Limb (tissue), 2 donors: ENCODE measurements at regions not wholly inside any gene's neighbourhood (a gene's known extent, or its start where the extent isn't known, plus 50 kb on each side); places are given as distances from the start of the nearest gene placed in this dataset.
"Not testable (repeated sequence)": the region's sequence is repeated elsewhere in the genome, so short reads cannot be mapped to it uniquely, and the experiment has no call there.

Source experiments
- DNase-seq, 2 donors: peaks; one replicate each; pipeline ENCODE4 v3.0.0-alpha.2; 2016; ENCODE audit errors: extremely low spot score in 2 of 2

DNA sequence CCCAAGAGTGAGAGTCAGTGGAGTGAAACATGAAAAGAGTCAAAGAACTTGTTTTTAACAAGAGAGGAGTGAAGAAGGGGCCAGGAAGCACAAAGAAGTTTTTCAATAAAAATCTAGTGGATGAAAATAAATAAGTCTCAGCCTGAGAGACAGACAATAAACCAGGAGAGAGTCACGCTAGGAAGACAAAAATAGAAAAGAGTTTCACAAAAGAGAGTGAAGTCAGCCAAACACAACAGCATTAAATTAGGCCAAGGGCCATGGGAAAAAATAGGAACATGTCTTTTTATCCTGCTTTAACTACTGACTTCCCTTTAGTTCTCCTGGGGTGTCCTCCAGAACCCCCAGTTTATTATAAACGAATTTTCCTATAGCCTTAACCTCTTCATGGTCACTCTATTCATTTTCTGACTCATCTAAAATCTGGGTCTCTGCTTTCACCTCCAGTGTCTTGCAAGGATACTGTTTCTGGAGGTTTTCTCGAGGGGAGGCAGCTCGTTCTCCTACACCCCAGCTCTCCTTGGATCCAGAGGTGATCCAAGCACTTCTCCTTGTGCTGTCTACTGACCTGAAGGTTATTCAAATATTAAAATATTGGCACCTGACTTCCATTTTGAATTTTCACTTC lies 571.5 kb upstream of the PPP2R3A start:
- no peak for DNase-seq

DNA sequence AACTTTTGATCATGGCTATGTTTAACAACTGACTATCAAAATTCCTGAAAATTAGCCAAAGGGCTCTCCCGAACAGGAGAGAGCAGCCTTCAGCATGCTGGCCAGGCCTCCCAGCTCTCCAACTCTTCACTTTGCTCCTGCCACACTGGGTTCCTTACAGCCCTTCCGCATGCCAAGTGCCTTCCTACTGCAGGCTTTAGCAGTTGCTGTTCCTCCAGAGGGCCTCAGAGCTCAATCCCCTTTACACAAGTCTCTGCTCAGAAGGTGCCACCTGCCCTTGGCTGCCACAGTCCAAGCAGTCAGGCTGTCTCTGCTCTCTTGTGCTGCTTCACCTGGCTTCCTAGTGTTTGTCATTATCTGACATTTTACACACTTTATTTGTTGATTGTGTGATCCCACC lies 553.1 kb upstream of the PPP2R3A start:
- DNase-seq, result no peak

DNA sequence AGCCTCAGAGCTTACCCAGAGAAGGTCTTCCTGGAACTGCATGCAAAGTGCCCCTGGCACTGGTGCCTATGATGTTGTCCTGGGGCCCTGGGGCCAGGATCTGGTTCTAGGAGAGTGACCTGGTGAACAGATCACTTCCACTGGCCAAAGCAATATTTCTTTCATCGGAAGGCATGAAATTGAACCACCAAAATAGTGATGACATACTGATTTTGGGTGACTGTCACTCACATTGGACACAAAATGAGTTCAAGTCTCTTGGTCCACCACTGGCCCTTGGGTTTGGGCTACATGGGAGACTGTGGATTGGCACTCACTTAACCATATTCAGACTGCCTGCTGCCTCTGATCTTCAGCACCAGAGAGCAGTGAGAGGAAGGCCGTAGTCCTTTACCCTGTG lies 549.3 kb upstream of the PPP2R3A start:
- DNase-seq, result no peak

DNA sequence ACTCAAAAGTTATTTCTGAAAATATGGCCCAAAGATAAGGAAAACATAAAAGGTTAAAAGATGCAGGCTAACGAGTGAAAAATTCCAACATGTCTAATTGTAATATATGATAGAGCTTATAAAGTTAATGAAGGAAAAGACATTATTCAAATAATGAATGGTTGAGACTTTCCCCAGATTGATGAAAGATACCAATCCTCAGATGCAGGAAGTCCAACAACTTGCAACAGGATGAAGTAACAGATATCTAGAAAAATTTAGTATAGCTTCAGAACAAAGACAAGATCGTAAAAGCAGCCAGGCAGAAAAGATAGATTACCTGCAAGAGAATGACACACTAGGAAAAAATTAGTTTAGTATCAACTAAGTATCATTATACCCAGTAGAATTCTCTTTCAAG lies 546.4 kb upstream of the PPP2R3A start:
- no peak for DNase-seq

DNA sequence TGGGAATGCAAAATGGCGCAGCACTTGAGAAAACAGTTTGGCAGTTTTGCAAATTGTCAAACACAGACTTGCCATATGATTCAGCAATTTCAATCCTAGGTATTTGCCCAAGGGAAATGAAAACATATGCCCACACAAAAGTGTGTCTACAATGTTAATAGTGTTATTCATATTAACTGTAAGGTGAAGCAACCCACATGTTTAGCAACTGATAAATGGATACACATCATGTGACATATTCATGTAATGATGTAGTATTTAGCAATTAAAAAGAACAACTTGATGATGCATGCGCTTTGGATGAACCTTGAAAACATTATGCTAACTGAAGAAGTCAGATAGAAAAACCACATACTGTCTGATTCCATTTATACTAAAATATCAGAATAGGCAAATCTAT lies 539.0 kb upstream of the PPP2R3A start:
- no peak for DNase-seq

DNA sequence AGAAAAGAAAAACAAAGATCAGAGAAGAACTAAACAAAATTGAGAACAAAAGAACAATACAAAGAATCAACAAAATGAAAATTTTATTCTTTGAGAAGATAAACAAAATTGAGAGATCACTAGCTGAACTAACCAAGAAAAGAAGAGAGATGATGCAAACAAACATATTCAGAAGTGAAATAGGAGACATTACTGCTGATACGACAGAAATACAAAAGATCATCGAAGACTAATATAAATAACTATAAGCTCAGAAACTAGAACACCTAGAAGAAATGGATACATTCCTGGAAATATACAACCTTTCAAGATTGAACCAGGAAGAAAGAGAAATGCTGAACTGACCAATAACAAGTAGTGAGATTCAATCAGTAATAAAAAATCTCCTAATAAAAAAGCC lies 533.1 kb upstream of the PPP2R3A start:
- no peak for DNase-seq

DNA sequence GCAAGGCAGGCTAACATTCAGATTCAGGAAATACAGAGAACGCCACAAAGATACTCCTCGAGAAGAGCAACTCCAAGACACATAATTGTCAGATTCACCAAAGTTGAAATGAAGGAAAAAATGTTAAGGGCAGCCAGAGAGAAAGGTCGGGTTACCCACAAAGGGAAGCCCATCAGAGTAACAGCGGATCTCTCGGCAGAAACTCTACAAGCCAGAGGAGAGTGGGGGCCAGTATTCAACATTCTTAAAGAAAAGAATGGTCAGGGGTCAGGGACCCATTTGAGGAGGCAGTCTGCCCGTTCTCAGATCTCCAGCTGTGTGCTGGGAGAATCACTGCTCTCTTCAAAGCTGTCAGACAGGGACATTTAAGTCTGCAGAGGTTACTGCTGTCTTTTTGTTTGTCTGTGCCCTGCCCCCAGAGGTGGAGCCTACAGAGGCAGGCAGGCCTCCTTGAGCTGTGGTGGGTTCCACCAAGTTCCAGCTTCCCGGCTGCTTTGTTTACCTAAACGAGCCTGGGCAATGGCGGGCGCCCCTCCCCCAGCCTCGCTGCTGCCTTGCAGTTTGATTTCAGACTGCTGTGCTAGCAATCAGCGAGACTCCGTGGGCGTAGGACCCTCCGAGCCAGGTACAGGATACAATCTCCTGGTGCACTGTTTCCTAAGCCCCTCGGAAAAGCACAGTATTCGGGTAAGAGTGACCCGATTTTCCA lies 526.5 kb upstream of the PPP2R3A start:
- DNase-seq, result not testable (repeated sequence)

DNA sequence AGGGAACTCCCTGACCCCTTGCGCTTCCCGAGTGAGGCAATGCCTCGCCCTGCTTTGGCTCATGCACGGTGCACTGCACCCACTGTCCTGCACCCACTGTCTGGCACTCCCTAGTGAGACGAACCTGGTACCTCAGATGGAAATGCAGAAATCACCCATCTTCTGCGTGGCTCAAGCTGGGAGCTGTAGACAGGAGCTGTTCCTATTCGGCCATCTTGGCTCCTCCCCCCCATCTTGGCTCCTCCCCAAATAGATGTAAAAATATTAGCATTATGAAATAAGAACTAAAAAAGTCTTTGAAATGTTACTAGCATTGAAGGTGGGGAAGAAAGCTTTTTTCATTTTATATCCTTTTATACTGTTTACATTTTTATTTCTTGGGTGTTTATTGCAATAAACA lies 525.9 kb upstream of the PPP2R3A start:
- DNase-seq, result not testable (repeated sequence)

DNA sequence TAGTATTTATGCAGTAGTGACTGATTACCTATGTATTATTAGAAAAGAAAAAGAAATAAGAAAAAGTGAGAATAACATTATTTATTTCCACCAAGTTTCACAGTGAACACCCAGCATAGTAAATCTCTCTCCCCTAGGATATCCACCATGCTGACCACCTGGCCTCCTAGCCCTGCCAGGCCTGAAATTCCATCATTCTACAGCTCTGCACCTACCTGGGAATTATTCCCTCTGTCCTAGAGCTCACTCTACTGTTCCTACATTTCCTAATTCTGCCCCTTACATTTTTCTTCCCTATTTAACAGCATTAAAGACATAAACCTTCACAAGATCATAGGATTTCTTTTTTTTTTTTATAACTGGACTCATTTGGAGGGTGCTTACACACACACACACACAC lies 525.3 kb upstream of the PPP2R3A start:
- DNase-seq, result no peak

DNA sequence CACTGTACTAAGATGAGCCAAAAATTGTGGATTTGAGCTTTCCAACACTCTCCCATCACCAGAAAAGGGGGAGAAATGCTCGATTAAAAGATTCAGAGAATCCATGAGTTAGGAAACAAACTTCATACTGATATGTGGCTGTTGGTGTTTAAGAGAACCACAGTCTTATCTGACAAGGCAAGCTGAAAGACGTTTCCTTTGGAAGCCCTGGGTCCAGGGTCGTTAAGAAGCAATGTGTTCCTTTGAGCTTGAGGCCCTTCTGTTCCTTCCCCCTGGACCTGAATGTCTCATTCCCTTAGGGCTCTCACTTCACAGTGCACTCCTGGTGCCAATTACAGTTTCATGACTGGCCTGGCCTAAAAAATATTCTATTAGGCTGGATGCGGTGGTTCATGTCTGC lies 524.8 kb upstream of the PPP2R3A start:
- DNase-seq, result no peak

DNA sequence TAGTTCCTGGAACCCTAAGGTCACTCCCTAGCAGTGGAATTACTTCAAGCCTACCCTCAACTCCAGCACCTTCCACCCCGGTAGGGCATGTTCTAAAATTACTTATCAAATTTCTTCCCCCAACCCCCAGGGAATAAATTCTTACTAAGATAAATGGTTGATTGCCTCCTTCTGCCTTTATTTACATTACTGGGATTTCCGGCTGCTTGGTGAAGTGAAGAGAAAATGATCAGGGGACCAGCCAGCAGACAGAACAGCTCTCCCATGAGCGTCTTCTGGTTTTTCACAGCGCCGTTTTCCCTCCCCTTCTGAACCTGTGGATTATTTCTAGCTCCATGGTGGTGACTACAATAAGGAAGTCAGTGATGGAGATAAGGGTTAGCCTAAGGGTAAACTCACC lies 521.5 kb upstream of the PPP2R3A start:
- no peak for DNase-seq

DNA sequence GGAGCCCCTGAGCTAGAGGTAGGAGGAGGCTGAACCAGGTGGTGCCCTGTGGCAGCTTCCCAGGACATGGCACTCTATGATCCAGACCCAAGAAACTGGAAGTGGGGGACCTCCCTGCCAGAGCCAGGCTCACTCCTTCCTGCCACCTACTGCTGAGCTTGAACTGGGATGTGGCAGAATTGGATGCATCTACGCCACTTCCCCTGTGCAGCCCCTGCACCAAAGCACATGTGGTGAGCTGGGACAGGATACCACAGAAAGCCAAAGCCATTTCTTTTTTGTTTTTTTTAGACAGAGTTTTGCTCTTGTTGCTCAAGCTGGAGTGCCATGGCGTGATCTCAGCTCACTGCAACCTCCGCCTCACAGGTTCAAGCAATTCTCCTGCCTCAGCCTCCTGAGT lies 518.0 kb upstream of the PPP2R3A start:
- no peak for DNase-seq

DNA sequence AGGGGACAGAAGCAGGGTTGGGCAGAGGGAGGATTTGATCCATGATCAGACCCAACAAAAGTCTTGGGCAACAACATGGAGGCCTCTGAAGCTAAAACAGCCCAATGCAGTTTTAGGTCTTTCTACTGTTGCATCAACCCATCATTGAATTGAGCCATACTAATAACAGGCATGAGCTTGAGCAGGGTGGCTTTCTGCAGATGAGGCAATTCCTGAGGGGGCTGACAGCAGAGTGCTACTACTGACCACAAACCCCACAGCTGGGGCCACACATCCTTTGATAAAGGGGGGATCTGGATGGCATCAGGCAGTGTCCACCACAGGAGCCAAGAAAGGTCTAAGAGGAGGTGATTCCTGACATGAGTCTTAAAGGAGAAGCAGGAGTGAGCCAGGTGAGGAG lies 517.0 kb upstream of the PPP2R3A start:
- DNase-seq, result no peak

DNA sequence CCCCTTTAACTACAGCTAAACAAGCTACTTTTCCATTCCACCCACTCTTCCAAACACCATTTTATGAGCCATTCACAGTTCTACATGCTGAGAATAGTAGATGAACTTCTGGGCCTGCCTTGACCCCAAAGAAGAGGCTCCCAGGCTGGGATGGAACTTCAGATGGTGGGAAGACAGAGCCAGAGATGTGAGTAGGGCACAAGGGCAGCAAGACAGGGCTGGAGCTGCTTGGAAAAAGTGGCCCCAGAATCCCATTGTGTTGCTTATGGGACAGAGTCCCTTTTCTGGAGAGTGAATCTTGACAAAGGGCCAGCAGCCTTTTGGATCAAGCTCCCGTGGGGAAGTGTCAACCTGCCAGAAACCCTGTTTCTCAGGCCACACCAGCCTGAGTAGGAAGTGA lies 516.5 kb upstream of the PPP2R3A start:
- no peak for DNase-seq

DNA sequence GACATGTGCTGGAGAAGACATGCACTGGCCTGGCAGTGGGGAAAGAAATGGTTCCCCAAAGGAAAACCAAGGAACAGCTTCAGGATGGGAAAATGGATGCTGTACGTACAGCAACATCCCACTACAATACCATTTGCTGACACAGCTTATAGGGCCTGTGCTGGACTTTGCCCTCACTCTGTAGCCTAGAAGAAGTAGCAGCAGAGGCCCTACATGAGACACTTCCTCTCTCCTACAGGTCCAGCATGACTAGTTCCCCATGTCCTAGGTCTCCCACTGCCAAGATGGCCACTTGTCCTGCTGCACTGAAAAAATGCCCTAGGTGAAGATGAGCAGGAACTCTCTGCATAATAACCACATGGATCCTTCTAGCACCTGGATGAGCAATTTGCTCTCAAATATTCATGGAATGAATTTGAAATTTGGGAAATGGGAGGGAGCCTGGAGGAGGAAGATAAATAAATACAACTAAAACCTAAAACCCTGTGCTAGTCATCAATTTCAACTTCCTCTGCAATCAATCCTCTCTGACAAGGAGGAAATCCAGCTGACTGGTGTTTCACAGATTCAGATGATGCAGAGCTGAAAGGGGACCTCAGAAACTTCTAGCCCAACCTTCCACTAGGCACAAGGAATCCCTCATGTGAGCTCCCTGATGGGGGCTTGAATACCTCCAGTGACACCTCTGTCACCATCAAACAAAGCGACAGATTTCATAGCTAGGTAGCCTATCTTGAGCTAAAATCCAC lies 514.3 kb upstream of the PPP2R3A start:
- DNase-seq, result no peak

DNA sequence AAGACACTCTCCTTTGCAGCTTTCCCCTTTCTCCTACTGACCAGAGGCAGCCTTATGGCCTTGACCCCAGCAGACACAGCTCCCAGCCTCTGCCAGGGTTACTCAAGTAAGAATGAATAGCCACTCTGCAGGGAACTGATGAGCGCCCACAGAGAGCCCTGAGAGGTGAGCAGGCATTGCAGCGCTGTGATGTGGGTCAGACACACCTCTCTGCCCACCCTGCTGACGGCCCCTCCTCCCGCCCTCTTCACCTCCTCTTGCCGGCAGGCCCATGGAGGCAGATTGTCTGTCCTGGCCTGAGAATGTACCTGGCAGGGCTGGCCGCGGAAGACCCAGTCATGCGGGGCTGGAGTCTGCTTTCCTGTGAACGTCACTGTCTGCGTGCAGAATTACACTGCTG lies 512.6 kb upstream of the PPP2R3A start:
- DNase-seq, result no peak

DNA sequence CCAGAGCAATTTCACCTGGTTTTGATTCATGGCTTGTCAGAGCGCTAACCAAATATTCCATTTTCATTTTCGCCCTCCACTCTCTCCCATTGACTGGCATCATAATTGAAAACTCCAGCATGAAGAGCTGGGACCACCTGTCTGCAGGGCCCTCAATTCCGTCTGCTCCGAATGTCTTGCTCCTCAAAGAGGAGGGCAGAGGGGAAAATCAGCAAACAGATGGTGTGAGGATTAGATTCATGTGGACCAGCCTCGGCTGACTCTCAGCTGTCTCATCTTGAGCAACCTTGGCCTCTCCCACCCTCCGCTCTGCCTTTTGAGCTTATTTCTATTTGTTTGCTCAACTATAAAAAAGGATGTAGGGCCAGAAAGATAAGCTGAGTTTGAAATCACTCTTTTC lies 512.2 kb upstream of the PPP2R3A start:
- no peak for DNase-seq

DNA sequence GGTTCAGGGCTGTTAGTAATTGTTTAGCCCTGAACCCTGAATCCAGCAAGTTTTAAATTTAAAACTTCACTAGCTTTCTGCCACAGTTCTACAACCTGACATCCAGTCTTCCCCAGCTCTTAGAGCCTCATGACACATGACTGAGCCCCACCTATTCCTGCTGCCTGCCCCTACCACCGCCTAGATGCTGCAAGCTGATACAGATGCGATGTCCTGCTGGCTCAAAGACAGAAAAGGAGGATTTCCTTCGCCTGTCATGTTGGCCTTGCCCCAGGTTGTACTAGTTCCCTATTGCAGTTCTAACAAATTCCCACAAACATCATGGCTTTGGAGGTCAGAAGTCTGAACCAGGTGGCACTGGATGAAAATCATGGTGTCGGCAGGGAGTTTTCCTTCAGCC lies 510.6 kb upstream of the PPP2R3A start:
- DNase-seq, result no peak

DNA sequence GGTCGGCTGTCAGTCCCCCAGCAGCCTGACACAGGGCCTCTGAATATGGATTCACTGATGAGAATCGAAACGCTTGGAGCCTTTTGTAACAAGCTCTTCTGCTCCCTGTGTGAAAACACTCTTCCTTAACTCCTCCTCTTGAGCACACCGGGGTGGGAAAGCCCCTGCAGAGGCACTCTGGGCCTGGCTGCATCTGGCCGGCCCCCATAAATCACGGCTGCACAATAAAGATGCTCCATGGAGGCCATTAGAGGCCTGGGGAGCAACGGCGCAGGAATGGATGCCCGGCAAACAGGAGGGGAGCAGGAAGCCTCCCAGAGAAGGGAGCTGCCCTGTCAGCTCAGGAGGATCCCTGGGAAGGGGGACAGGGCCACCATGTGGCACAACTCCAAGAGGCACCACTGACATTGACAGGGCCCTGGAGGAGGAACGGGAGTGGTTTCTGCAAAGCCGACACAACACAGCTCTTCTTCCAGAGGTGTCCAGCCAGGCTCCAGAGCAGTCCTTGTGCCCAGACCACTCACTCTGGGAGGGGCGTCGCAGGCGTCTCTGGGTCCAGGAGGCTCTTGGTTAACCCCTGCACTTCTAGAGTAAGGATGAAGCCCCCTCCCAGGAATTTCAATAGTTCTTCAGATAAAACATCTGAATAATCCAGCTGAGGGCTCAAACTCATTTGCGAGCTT lies 509.3 kb upstream of the PPP2R3A start:
- DNase-seq, result peak in 1 of 2 donors; percentile 66

DNA sequence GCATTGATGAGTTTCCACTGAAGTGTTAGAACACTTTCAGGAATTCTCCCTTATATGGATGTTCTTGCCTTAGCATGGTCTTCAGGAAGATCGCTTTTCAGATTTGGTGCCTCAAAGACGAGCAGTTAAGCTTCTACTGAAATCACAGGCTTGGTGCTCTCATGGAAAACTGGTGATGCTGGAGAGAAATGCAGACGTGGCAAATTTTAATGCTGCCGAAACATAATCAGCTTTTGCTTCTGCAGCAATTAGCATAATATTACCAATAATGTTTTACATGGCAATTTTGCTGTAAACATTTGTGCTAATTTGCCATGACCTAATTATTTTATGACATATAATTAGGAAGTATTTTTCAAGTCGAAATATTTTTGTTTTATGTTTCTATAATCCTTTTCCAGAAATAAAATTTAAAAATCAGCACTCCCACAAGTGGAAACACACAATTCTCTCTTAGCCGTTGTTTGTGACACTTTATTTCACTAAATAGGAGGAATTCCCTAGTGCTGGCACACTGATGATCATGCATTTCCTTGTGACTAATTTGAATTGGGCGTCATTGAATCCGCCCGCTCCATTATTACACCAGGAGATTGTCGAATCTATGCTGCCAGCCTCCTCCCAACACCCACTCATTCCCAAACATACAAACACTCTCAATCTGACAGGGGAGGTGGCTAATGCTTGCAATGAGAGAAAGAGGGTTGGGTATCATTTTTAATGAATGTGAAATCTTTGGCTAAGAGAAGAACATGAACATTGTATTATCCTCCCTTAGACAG lies 506.8 kb upstream of the PPP2R3A start:
- DNase-seq, result no peak

DNA sequence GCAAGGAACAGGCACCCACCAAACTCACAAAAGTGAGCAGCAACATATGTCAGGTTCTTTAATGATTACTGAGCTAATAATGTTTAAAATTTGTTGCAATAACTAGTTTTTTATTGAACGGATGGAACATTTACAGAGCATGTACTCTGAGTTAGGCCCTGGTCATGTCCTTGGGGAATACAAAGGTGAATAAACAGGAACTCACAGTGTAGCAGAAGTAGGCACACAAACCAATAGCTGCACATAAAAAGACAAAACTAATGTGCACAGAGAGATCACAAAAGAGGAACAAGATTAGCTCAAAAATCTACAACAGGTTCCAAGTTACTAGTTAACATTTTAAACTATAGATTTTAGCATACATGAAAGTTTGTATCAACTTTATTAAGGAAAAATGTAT lies 505.3 kb upstream of the PPP2R3A start:
- DNase-seq, result no peak

DNA sequence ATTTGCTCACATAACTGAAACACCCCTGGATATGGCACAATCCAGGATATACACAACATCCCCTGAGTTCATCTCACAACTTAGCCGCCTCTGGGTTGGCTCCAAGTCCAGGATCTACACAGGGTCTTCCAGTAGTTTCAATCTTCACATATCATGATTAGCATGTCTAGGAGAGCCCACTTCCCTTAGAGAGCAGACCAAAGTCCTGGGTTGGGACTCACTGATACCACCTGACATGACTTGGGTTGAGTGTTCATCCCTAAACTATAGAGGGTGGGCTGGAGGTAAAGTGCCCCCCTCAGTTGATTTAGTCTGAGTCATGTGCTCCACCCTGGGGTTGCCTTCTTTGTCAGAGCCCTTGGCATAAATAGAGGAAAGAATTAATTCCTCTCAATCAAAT lies 493.6 kb upstream of the PPP2R3A start:
- no peak for DNase-seq
